Mesothelial cell of epicardium (in vitro differentiated cells): ENCODE measurements at regions not wholly inside any gene's neighbourhood (a gene's known extent, or its start where the extent isn't known, plus 50 kb on each side); places are given as distances from the start of the nearest gene placed in this dataset.
"Not testable (repeated sequence)": the region's sequence is repeated elsewhere in the genome, so short reads cannot be mapped to it uniquely, and the experiment has no call there.

Experiments used
- DNase-seq, 2 experiments: peaks; one replicate each; pipeline ENCODE4 v3.0.0; 2021; ENCODE audit warnings: low spot score in 2 of 2; ENCODE audit not compliant: unreplicated experiment in 2 of 2
- H3K27ac Mint-ChIP-seq: 2 replicates; pipeline ENCODE4 v1.8.0; 2021; ENCODE audit warnings: mixed read lengths
- H3K27me3 Mint-ChIP-seq: 2 replicates; pipeline ENCODE4 v1.8.0; 2021; ENCODE audit warnings: low read depth, mixed read lengths
- H3K36me3 Mint-ChIP-seq: 2 replicates; pipeline ENCODE4 v1.8.0; 2021; ENCODE audit warnings: mixed read lengths
- H3K4me1 Mint-ChIP-seq: 2 replicates; pipeline ENCODE4 v1.8.0; 2021; ENCODE audit warnings: mixed read lengths
- H3K4me3 Mint-ChIP-seq: 2 replicates; pipeline ENCODE4 v1.8.0; 2021; ENCODE audit warnings: mild to moderate bottlenecking, moderate library complexity, mixed read lengths
- H3K9me3 Mint-ChIP-seq: 2 replicates; pipeline ENCODE4 v1.8.0; 2021; ENCODE audit warnings: mixed read lengths
- TF ChIP-seq, protein P1 (sequence below): fragments of 200-600 bp; sonication (generic); IDR thresholded peaks from one replicate; pipeline ENCODE4 v1.5.0; 2021; ENCODE audit warnings: antibody characterized with exemption; ENCODE audit not compliant: unreplicated experiment

DNA sequence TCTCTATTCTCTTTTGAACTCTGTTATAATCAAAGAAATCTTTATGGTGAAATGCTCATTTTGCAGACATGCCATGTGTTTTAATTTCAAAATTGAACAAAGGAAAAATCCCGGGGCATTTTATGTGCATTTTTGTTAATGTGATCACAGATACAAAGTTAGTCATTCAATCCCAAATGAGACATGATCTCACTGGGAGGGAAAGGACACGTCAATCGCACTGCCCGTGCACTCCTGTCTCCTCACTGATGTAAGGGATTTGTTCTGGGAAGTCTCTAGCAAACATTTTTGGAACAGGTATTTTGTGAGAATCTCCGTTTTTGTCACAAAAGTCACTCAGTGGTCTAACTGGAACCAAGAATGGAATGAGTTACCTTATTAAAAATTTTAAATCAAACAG lies 97.9 kb upstream of the RANBP6 start:
- Mint-ChIP-seq H3K27ac (no peak overlapping the region), H3K9me3 (no peaks in the 10 kb centered on the region), H3K27me3 (no peaks in the 10 kb centered on the region), H3K36me3 (no peaks in the 10 kb centered on the region), H3K4me1 (peaks cover 2% of the 10 kb centered on the region), H3K4me3 (no peak overlapping the region)
- TF ChIP-seq, protein P1, sequence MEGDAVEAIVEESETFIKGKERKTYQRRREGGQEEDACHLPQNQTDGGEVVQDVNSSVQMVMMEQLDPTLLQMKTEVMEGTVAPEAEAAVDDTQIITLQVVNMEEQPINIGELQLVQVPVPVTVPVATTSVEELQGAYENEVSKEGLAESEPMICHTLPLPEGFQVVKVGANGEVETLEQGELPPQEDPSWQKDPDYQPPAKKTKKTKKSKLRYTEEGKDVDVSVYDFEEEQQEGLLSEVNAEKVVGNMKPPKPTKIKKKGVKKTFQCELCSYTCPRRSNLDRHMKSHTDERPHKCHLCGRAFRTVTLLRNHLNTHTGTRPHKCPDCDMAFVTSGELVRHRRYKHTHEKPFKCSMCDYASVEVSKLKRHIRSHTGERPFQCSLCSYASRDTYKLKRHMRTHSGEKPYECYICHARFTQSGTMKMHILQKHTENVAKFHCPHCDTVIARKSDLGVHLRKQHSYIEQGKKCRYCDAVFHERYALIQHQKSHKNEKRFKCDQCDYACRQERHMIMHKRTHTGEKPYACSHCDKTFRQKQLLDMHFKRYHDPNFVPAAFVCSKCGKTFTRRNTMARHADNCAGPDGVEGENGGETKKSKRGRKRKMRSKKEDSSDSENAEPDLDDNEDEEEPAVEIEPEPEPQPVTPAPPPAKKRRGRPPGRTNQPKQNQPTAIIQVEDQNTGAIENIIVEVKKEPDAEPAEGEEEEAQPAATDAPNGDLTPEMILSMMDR = no peak
- no peak for DNase-seq

DNA sequence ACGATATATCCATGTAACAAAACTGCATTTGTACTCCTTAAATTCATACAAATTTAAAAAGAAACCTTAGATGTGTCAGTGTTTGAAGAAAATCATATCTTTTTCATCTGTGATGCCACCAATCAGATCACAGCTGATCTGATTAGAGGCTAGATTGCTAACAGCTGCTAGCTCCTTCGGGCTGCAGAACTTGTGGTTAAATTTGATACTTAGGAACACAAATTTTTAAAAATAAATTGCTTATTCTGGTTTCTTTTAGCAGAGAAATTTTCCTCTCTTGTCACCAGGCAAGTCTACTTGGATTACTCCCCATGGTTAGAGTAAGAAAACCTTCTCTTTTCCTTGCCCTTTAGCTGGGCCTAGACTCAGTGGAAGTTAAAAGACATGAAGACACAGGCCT lies 94.6 kb upstream of the RANBP6 start:
- Mint-ChIP-seq H3K27me3 (no peaks in the 10 kb centered on the region), H3K27ac (no peak overlapping the region), H3K4me3 (no peak overlapping the region), H3K9me3 (no peaks in the 10 kb centered on the region), H3K36me3 (no peaks in the 10 kb centered on the region), H3K4me1 (peaks cover 5% of the 10 kb centered on the region)
- no peak for DNase-seq
- TF ChIP-seq, protein P1 = no peak

DNA sequence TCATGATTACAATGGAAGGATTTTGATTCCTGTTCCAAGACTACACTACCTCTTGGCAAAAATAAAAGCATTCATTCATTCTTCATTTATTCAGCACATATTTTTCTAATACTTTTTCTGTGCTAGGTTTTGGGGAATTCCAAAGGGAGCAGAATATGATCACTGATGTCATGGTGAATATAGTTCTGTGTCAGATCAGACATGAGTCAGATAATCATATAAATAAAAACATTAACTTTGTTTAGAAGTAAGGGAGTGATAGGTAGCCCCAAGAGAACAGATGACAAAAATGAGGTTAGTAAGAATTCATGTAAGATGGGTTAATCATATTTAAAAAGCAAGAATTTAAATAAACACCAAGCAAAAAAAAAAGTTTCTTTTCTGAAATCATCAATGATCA lies 94.1 kb upstream of the RANBP6 start:
- no peak overlapping the region for H3K27ac Mint-ChIP-seq
- TF ChIP-seq, protein P1 = no peak
- DNase-seq = no peak
- no peaks in the 10 kb centered on the region for H3K9me3 Mint-ChIP-seq
- no peaks in the 10 kb centered on the region for H3K36me3 Mint-ChIP-seq
- peaks cover 5% of the 10 kb centered on the region for H3K4me1 Mint-ChIP-seq
- H3K27me3 Mint-ChIP-seq = no peaks in the 10 kb centered on the region
- no peak overlapping the region for H3K4me3 Mint-ChIP-seq

DNA sequence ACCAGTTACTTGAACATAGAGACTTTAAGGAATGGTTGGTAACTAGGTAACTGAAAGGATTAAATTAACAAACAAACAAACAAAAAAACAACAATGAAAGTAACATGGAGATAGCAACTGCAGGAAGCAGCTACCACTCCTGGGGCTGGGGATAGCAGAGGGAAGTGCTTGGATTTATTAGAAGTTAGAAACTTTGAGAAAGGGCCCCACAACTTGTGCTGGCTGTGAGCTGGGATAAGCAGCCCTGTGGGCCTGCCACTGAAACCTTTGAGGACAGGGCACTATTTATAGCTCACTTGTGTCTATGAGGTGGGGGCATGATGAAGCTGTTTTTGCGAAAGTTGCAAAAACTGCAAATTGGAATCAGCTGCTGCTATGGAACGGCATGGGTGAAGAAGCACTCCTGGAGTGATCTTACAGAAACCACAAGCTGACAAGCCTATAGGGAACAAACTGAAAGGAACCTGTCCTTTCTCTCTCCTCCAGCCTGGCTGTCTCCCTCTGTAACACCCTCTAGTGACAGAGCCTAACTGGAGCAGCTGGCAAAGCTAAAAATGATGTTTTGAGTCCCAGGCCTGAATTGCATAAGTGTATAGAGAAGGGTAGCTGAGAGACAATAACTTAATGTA lies 91.4 kb upstream of the RANBP6 start:
- H3K27ac Mint-ChIP-seq = peak overlapping the region; percentile 41
- H3K27me3 Mint-ChIP-seq = no peaks in the 10 kb centered on the region

DNA sequence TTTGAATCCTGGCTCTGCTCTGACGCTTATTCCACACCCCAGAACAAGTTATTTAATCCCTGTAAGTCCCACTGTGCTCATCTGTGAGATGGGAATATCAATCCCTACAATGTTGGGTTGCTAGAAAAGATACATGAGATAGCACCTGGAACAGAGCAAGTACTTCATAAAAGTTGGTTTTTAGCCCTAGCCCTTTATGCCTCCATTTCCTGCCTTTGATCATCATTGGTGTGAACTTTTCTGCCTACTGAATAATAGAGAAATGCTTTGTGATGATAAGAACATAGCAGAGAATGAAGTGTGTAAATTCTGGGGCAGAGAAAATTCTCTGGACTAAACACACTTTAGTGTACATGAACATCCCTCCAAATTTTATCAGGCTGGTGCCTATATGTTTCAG lies 90.3 kb upstream of the RANBP6 start:
- Mint-ChIP-seq H3K27ac (no peak overlapping the region), H3K4me3 (no peak overlapping the region), H3K4me1 (peaks cover 5% of the 10 kb centered on the region), H3K9me3 (no peaks in the 10 kb centered on the region), H3K27me3 (no peaks in the 10 kb centered on the region), H3K36me3 (no peaks in the 10 kb centered on the region)
- TF ChIP-seq, protein P1 = no peak
- DNase-seq = no peak

More for the DNA sequence above, 91.4 kb upstream of the RANBP6 start:
- Mint-ChIP-seq H3K4me1 (peaks cover 5% of the 10 kb centered on the region), H3K4me3 (no peak overlapping the region), H3K36me3 (no peaks in the 10 kb centered on the region), H3K9me3 (no peaks in the 10 kb centered on the region)
- no peak for DNase-seq
- TF ChIP-seq, protein P1 = no peak

DNA sequence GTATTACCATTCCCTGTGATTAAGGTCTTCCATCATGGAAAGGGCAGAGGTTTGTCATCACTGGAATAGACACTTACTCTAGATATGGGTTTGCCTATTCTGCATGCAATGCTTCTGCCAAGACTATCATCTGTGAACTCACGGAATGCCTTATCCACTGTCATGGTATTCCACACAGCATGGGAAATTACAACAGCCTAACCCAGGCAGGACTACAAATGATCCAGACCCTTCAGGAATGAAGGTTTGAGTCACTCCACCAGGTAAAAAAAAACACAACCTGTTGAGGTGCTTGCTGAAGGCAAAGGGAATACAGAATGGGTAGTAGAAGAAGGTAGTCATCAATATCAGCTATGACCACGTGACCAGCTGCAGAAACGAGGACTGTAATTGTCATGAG lies 89.0 kb upstream of the RANBP6 start:
- DNase-seq, H3K36me3 Mint-ChIP-seq, H3K4me3 Mint-ChIP-seq, H3K4me1 Mint-ChIP-seq, H3K9me3 Mint-ChIP-seq, H3K27ac Mint-ChIP-seq, H3K27me3 Mint-ChIP-seq: not testable (repeated sequence)

DNA sequence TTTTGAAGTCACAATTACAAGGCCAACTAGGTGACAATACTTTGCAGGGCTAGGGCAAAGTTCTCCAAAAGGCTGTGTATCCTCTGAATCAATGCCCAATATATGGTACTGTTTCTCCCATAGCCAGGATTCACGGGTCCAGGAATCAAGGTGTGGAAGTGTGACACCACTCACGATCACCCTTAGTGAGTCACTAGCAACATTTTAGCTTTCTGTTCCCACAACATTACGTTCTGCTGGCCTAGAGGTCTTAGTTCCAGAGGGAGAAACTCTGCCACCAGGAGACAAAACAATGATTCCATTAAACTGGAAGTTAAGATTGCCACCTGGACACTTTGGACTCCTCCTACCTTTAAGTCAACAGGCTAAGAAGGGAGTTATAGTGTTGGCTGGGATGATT lies 88.5 kb upstream of the RANBP6 start:
- not testable (repeated sequence) for H3K27ac Mint-ChIP-seq, H3K36me3 Mint-ChIP-seq, H3K4me1 Mint-ChIP-seq, H3K9me3 Mint-ChIP-seq, DNase-seq, H3K27me3 Mint-ChIP-seq, H3K4me3 Mint-ChIP-seq

DNA sequence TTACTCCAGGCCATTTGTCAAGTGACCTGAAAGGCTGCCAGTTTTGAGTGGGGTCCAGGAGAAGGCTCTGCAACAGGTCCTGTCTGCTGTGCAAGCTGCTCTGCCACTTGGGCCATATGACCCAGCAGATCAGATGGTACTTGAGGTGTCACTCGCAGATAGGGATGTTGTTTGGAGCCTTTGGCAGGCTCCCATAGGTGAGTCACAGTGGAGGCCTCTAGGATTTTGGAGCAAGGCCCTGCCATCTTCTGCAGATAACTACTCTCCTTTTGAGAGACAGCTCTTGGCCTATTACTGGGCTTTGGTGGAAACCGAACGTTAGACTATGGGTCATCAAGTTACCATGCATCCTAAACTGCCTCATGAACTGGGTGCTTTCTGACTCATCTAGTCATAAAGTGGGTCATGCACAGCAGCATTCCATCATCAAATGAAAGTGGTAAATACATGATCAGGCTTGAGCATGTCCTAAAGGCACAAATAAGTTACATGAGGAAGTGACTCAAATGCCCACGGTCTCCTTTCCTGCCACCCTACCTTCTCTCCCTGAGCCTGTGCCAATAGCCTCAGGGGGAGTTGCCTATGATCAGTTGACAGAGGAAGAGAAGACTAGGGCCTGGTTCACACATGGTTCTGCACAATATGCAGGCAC lies 87.0 kb upstream of the RANBP6 start:
- DNase-seq, H3K9me3 Mint-ChIP-seq, H3K4me1 Mint-ChIP-seq, H3K4me3 Mint-ChIP-seq, H3K27me3 Mint-ChIP-seq, H3K27ac Mint-ChIP-seq, H3K36me3 Mint-ChIP-seq: not testable (repeated sequence)

DNA sequence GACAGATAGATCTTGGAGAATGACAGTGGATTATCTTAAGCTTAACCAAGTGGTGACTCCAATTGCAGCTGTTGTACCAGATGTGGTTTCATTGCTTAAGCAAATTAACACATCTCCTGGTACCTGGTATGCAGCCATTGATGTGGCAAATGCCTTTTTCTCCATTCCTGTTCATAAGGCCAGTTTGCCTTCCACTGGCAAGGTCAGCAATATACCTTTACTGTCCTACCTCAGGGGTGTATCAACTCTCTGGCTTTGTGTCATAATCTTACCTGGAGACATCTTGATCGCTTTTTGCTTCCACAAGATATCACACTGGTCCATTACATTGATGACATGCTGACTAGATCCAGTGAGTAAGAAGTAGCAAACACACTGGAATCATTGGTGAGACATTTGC lies 86.3 kb upstream of the RANBP6 start:
- H3K27me3 Mint-ChIP-seq, H3K4me1 Mint-ChIP-seq, H3K36me3 Mint-ChIP-seq, H3K9me3 Mint-ChIP-seq, H3K27ac Mint-ChIP-seq, H3K4me3 Mint-ChIP-seq, DNase-seq: not testable (repeated sequence)
